RPMI8226 (cell line): ENCODE measurements at regions not wholly inside any gene's neighbourhood (a gene's known extent, or its start where the extent isn't known, plus 50 kb on each side); places are given as distances from the start of the nearest gene placed in this dataset.
"Not testable (repeated sequence)": the region's sequence is repeated elsewhere in the genome, so short reads cannot be mapped to it uniquely, and the experiment has no call there.

Experiments
- DNase-seq: peaks from one replicate; pipeline ENCODE4 v3.0.0-alpha.2; 2015

DNA sequence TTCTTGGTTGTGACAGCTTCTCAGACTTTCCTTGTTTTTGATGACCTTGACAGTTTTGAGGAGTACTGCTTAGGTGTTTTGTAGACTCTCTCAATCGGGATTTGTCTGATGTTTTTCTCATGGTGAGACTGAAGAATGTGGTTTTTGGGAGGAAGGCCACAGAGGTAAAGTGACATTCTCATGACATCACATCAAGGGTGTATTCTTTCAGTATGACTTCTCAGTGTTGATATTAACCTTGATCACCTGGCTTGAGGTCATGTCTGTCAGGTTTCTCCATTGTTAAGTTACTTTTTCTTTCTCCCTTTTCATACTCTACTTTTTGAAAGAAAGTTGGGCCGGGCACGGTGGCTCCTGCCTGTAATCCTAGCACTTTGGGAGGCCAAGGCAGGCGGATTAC, 269.9 kb downstream of the ZNF37A start:
- DNase-seq: not testable (repeated sequence)

GRCh38 chr10:38365917-38366316, 271.8 kb downstream of the ZNF37A start:
- peak; percentile 35 for DNase-seq

DNA sequence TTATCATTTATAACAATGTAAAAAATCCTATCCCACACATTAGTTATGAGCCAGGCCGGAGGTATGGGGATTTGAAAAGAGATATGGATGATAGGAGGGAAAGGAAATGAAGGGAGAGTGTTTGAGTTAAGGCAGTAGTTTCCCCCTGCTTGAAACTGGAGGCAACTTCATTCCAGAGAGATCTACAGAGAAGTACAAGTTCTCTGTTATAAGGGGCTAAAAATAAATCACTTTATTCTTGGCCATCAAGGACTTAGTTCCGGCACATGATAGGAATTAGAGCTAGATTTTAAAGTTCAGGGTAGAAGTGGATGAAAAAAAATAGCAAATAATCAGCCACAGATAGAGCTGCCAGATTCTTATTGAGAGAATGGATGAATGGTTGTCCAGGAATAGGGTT, 289.7 kb downstream of the ZNF37A start:
- not testable (repeated sequence) for DNase-seq

DNA sequence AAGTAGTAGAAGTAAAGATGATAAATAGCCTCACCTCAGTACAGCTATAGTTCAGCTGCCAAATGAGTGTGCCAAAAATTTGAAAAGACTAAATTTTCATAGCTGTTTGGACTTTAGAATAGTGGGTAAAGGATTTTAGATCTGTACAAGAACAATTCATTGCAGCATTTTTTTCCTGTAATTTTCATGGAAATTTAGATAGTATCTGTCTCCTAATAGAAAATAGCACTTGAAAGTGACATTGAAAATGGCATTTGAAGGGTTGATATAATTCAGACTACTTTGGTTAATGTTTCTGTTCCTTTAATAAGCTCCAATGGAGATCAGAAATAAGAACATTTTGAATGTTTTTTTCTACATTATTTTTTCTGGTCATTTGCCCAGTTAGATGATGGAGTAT, 292.7 kb downstream of the ZNF37A start:
- not testable (repeated sequence) for DNase-seq

- peak; percentile 7 for DNase-seq
Measured at GRCh38 chr10:38390725-38391124, 296.6 kb downstream of the ZNF37A start.

DNA sequence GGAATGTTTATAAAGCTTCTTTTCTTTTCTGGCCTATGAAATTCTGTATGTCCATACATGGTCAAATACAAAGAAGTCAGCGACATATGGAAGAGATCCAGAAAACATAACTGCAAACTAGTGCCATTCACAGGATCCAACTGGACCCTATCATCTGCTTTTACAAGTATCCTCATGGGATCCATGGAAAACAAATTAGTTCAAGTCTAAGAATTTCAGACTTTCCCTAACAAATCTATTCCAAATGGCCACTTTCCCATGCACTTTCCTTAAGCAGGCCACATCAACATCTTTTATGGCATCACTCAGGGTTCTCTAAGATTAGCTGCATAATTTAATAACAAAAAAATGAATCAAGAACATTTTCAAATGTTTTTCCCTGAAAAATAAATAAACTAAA, 301.3 kb downstream of the ZNF37A start:
- DNase-seq: not testable (repeated sequence)

DNA sequence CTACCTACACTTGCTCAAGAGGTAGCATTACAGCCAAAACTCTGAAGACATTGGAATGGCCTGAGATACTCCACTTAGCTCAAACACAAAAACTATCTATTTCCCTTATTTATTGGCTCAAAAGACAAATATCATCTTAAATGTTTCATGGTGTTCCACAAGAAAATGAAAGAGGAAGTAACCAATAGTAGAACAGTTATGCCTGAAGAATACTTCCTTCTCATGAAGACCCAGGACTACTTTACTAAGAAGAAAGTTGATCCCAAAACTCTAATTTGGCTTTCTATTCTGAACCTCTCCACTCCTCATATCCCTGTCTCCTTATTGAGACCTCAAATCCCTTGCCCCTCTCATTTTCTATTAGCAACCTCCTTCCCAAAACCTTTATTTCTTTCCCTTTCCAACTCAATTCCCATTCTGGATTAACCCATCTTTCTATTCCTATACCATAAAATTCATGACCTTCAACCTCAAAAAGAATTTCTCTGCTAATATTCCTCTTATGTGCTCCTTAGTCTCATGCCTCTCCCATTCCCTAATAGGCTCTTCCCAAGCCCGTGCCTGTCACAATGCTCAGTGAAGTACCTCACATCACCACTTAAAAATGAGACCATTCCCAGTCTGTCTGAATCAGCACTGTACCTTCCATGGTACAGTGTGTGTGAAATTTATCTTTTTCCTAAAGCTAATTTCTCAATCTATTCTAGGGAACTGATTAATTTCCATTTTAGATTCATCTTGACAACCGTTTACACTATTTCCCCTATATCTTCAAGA, 302.2 kb downstream of the ZNF37A start:
- not testable (repeated sequence) for DNase-seq

DNA sequence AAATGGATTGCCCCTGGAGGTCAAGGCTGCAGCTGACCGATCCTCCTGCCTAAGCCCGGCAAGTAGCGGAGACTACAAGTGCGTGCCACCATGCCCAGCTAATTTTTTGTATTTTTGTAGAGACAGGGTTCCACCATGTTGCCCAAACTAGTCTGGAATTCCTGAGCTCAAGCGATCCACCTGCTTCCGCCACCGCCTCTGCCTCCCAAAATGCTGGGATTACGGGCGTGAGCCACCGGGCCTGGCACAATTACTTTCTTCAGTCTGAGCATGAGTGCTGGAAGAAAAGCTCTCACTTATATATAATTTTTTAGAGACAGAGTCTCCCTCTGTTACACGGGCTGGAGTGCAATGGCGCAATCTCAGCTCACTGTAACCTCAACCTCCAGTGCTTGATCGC, 307.4 kb downstream of the ZNF37A start:
- DNase-seq: not testable (repeated sequence)

DNA sequence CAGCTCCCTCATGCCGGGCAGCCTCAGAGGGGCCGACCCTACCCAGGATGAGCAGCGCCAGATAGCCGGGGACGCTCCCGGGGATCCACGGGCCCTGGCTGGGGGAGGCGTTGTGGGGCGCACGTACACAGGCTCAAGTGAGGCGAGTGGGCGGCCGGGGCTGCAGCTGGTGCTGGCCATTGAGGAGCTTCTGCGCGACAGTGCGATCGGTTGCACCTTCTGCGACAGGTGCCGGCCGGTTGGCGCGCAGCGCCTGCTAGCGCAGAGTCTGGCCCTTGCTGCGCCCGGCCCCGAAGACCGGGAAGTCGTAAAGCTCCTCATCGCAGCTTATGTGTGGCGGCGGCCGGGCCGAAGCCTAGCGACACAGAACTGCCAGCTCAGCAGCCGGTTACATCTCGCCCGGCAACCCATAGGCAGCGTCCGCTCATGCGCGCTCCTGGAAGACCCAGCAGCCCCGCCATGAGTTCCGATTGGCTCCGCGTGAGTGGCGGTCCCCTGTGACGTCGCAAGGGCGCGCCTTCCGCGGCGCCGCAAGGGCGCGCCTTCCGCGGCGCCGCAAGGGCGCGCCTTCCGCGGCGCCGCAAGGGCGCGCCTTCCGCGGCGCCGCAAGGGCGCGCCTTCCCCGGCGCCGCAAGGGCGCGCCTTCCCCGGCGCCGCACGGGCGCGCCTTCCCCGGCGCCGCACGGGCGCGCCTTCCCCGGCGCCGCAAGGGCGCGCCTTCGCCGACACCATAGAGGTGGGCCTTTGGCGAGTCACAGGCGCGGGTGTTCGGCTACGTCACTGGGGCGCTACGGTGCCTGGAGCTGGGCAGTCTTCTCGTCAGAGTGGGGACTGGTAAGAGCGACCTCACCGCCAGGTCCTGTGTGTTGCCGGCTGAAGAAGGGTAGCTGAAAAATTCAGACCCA, 308.6 kb downstream of the ZNF37A start:
- peak; percentile 91 for DNase-seq

DNA sequence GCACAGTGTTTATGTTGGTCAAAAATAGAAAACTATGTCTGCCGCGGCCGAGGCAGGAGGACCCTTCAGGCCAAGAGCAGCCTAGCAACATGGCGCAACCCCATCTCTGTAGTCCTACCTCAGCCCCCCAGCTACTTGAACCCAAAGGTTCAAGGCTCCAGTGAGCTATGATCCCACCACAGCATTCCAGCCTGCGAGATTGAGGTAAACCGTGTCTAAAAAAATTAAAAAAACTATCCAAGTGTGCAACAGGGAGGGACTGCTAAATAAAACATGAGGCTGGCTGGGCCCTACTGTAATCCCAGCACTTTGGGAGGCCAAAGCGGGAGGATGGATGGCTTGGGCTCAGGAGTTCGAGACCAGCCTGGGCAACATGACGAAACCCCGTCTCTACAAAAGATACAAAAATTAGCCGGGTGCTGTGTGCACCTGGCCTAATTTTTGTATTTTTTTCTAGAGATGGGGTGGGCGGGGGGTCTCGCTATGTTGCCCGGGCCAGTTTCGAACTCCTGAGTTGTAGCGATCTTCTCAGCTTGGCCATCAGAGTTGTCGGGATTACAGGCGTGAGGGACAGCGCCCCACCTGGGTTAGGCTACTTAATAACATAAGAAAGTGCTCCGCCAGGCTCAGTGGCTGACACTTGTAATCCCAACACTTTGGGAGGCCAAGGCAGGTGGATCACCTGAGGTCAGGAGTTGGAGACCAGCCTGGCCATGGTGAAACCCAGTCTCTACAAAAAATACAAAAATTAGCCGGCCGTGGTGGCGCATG, 309.4 kb downstream of the ZNF37A start:
- DNase-seq: not testable (repeated sequence)

DNA sequence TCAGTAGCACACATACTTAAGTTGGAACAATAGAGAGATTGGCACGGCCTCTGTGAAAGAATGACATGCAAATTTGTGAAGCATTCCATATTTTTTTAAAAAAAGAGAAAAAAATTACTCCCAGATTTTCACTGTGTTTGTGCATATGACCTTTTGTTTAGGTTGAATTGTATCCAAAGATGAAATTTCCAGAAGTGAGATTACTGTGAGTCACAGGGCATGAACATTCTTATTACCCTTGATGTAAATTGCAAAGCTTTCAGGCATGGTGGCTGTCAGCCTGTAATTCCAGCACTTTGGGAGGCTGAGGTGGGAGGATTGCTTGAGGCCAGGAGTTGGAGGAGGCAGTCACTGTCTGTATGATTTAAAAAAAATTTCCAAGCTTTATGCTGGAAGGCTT, 329.5 kb downstream of the ZNF37A start:
- DNase-seq: not testable (repeated sequence)

DNA sequence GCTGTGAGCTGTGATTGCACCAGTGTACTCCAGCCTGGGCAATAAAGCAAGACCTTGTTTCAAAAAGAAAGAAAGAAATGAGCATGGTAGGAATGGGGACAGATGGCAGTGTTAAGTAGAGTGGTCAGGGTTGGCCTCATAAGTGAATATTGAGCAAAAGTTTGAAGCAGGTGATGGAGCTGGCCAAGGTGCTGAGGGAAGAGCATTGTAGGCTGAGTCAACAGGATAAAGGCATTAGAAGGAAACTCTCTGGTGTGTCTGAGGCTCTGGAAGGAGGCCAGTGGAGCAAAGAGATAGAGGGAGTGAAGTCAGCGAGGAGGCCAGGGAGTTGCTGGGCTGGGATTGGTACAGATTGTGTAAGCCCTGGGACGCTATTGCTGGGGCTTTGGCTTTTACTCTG, 336.1 kb downstream of the ZNF37A start:
- not testable (repeated sequence) for DNase-seq

- DNase-seq: not testable (repeated sequence)
Measured at GRCh38 chr10:38437359-38437758, 343.2 kb downstream of the ZNF37A start.

DNA sequence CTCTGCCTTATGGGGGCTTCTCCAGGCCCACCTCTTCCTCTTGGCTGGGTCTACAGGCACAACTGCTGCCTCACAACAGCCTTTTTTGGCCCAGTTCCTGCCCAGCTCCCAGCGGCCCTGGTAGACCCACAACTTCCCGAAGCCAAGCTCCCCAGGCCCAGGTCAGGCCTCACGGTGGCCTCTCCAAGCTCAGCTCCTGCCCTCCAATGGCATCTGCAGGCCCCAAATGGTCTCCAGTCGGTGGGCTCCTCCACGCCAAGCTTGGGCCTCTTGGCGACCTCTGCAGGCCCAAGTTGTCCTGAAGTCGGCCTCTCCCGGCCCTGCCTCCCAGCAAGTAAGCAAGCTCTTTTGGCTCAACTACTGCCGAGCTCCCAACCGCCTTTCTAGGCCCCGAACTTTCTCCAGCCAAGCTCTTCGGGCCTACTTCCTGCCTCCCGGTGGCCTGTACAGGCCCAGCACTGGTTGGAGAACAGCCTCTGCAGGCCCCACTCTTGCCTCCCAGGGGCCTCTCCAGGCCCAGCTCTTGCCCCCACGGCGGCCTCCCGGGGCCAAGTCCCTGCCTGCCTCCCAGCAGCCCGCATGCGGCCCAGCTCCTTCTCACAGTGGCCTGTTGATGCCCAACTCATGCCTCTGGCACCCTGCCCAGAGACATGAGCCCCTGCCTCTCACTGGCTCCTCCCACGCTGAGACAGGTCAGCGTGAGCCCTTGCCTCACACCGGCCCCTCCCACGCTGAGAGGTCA, 354.6 kb downstream of the ZNF37A start:
- DNase-seq: not testable (repeated sequence)

- not testable (repeated sequence) for DNase-seq
Measured at GRCh38 chr10:38449618-38450017, 355.5 kb downstream of the ZNF37A start.

- not testable (repeated sequence) for DNase-seq
Measured at GRCh38 chr10:38450372-38451057, 356.4 kb downstream of the ZNF37A start.

DNA sequence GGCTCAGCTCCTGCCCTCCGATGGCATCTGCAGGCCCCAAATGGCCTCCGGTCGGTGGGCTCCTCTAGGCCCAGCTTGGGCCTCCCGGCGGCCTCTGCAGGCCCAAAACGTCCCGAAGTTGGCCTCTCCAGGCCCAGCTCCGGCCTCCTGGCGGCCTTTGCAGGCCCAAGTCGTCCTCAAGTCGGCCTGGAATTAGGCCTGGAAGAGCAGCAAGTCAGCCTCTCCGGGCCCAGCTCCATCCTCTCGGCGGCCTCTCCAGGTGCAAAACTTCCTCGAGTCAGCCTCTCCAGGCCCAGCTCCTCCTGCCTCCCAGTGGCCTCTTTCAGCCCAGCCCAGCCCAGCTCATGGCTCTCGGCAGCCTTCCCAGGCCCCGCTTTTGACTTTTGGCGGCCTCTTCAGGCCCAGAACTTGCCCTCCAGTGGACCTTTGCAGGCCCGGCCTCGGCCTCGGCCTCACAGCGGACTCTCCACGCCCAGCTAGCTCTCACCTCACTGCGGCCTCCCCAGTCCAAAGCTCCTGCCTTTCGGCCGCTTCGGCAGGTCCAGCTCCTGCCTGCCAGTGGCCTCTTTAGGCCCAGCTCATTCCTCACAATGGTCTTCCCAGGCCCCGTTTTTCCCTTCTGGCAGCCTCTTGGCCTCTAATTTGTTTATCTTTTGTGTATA, 357.3 kb downstream of the ZNF37A start:
- DNase-seq: not testable (repeated sequence)
